Activated T-helper 17 cell treated with anti-CD3 and anti-CD28 coated beads, Interleukin-2, amount 50 U/mL, for 72 hours (primary cell): ENCODE measurements at regions not wholly inside any gene's neighbourhood (a gene's known extent, or its start where the extent isn't known, plus 50 kb on each side); places are given as distances from the start of the nearest gene placed in this dataset.
"Not testable (repeated sequence)": the region's sequence is repeated elsewhere in the genome, so short reads cannot be mapped to it uniquely, and the experiment has no call there.

ENCODE experiments used
- ATAC-seq: fragments of 150-1000 bp; cut with Tn5 transposase; replicated peaks from 2 replicates; pipeline ENCODE4 v1.10.0; 2021; ENCODE audit warnings: mild to moderate bottlenecking, moderate library complexity
- H3K27ac Mint-ChIP-seq: one replicate; pipeline ENCODE4 v1.8.0; 2022; ENCODE audit warnings: mixed read lengths
- H3K27me3 Mint-ChIP-seq: one replicate; pipeline ENCODE4 v1.8.0; 2022; ENCODE audit warnings: mixed read lengths
- H3K36me3 Mint-ChIP-seq: one replicate; pipeline ENCODE4 v1.8.0; 2022; ENCODE audit warnings: low read depth, mild to moderate bottlenecking, mixed read lengths
- H3K4me1 Mint-ChIP-seq: one replicate; pipeline ENCODE4 v1.8.0; 2022; ENCODE audit warnings: mixed read lengths
- H3K4me3 Mint-ChIP-seq: one replicate; pipeline ENCODE4 v1.8.0; 2022; ENCODE audit warnings: mild to moderate bottlenecking, mixed read lengths
- H3K9me3 Mint-ChIP-seq: one replicate; pipeline ENCODE4 v1.8.0; 2022; ENCODE audit warnings: mixed read lengths

- H3K27me3 Mint-ChIP-seq = no peaks in the 10 kb centered on the region
- H3K9me3 Mint-ChIP-seq = peaks cover 4% of the 10 kb centered on the region
- no peaks in the 10 kb centered on the region for H3K36me3 Mint-ChIP-seq
- ATAC-seq = no peak
- no peaks in the 10 kb centered on the region for H3K4me1 Mint-ChIP-seq
- no peak overlapping the region for H3K27ac Mint-ChIP-seq
- H3K4me3 Mint-ChIP-seq = no peak overlapping the region
Observed at GRCh38 chr4:27770895-27771294, 910.3 kb downstream of the STIM2 start.

GRCh38 chr4:27775156-27775555 lies 914.5 kb downstream of the STIM2 start:
- no peaks in the 10 kb centered on the region for H3K36me3 Mint-ChIP-seq
- H3K27me3 Mint-ChIP-seq = no peaks in the 10 kb centered on the region
- no peaks in the 10 kb centered on the region for H3K4me1 Mint-ChIP-seq
- no peaks in the 10 kb centered on the region for H3K9me3 Mint-ChIP-seq
- no peak overlapping the region for H3K4me3 Mint-ChIP-seq
- ATAC-seq = no peak
- H3K27ac Mint-ChIP-seq = no peak overlapping the region

- Mint-ChIP-seq H3K27ac (no peak overlapping the region), H3K36me3 (no peaks in the 10 kb centered on the region), H3K9me3 (peaks cover 4% of the 10 kb centered on the region), H3K27me3 (no peaks in the 10 kb centered on the region), H3K4me3 (no peak overlapping the region), H3K4me1 (no peaks in the 10 kb centered on the region)
- ATAC-seq = no peak
Observed at GRCh38 chr4:27779827-27780226, 919.2 kb downstream of the STIM2 start.

GRCh38 chr4:27787195-27787594 lies 926.6 kb downstream of the STIM2 start:
- Mint-ChIP-seq H3K27me3 (no peaks in the 10 kb centered on the region), H3K4me1 (no peaks in the 10 kb centered on the region), H3K4me3 (no peak overlapping the region), H3K36me3 (no peaks in the 10 kb centered on the region), H3K9me3 (peaks cover 9% of the 10 kb centered on the region), H3K27ac (no peak overlapping the region)
- no peak for ATAC-seq

- Mint-ChIP-seq H3K27ac (no peak overlapping the region), H3K4me3 (no peak overlapping the region), H3K27me3 (no peaks in the 10 kb centered on the region), H3K4me1 (no peaks in the 10 kb centered on the region), H3K36me3 (no peaks in the 10 kb centered on the region), H3K9me3 (peaks cover 9% of the 10 kb centered on the region)
- no peak for ATAC-seq
Observed at GRCh38 chr4:27789773-27790172, 929.1 kb downstream of the STIM2 start.

GRCh38 chr4:27790911-27791310 lies 930.3 kb downstream of the STIM2 start:
- Mint-ChIP-seq H3K27me3 (no peaks in the 10 kb centered on the region), H3K36me3 (no peaks in the 10 kb centered on the region), H3K4me3 (no peak overlapping the region), H3K4me1 (no peaks in the 10 kb centered on the region), H3K9me3 (peaks cover 9% of the 10 kb centered on the region), H3K27ac (no peak overlapping the region)
- no peak for ATAC-seq

GRCh38 chr4:27791640-27792039 lies 931.0 kb downstream of the STIM2 start:
- no peak overlapping the region for H3K4me3 Mint-ChIP-seq
- H3K36me3 Mint-ChIP-seq = no peaks in the 10 kb centered on the region
- peaks cover 9% of the 10 kb centered on the region for H3K9me3 Mint-ChIP-seq
- H3K27me3 Mint-ChIP-seq = no peaks in the 10 kb centered on the region
- no peak overlapping the region for H3K27ac Mint-ChIP-seq
- no peaks in the 10 kb centered on the region for H3K4me1 Mint-ChIP-seq
- ATAC-seq = no peak

- no peak overlapping the region for H3K27ac Mint-ChIP-seq
- no peaks in the 10 kb centered on the region for H3K27me3 Mint-ChIP-seq
- peaks cover 13% of the 10 kb centered on the region for H3K9me3 Mint-ChIP-seq
- no peaks in the 10 kb centered on the region for H3K4me1 Mint-ChIP-seq
- no peaks in the 10 kb centered on the region for H3K36me3 Mint-ChIP-seq
- no peak overlapping the region for H3K4me3 Mint-ChIP-seq
- ATAC-seq = no peak
Observed at GRCh38 chr4:27807207-27807606, 946.6 kb downstream of the STIM2 start.

- Mint-ChIP-seq H3K27me3 (no peaks in the 10 kb centered on the region), H3K27ac (no peak overlapping the region), H3K9me3 (peaks cover 17% of the 10 kb centered on the region), H3K4me3 (no peak overlapping the region), H3K36me3 (no peaks in the 10 kb centered on the region), H3K4me1 (no peaks in the 10 kb centered on the region)
- no peak for ATAC-seq
Observed at GRCh38 chr4:27811948-27812347, 951.3 kb downstream of the STIM2 start.

- H3K27ac Mint-ChIP-seq, H3K36me3 Mint-ChIP-seq, ATAC-seq, H3K4me1 Mint-ChIP-seq, H3K4me3 Mint-ChIP-seq, H3K27me3 Mint-ChIP-seq: not testable (repeated sequence)
- H3K9me3 Mint-ChIP-seq = peaks cover 17% of the 10 kb centered on the region
Observed at GRCh38 chr4:27813226-27813625, 952.6 kb downstream of the STIM2 start.

GRCh38 chr4:27813699-27814425 lies 953.2 kb downstream of the STIM2 start:
- not testable (repeated sequence) for H3K4me1 Mint-ChIP-seq, H3K27ac Mint-ChIP-seq, H3K4me3 Mint-ChIP-seq, H3K36me3 Mint-ChIP-seq, H3K27me3 Mint-ChIP-seq, ATAC-seq
- H3K9me3 Mint-ChIP-seq = peaks cover 16% of the 10 kb centered on the region

- no peaks in the 10 kb centered on the region for H3K36me3 Mint-ChIP-seq
- H3K27me3 Mint-ChIP-seq = no peaks in the 10 kb centered on the region
- H3K4me1 Mint-ChIP-seq = no peaks in the 10 kb centered on the region
- H3K27ac Mint-ChIP-seq = no peak overlapping the region
- no peak overlapping the region for H3K4me3 Mint-ChIP-seq
- ATAC-seq = no peak
- peaks cover 5% of the 10 kb centered on the region for H3K9me3 Mint-ChIP-seq
Observed at GRCh38 chr4:27819246-27819645, 958.6 kb downstream of the STIM2 start.

GRCh38 chr4:27828843-27829242 lies 968.2 kb downstream of the STIM2 start:
- Mint-ChIP-seq H3K4me1 (no peaks in the 10 kb centered on the region), H3K9me3 (peaks cover 13% of the 10 kb centered on the region), H3K27ac (no peak overlapping the region), H3K4me3 (no peak overlapping the region), H3K36me3 (no peaks in the 10 kb centered on the region), H3K27me3 (no peaks in the 10 kb centered on the region)
- no peak for ATAC-seq

- no peak for ATAC-seq
- Mint-ChIP-seq H3K27me3 (no peaks in the 10 kb centered on the region), H3K4me3 (no peak overlapping the region), H3K36me3 (no peaks in the 10 kb centered on the region), H3K27ac (no peak overlapping the region), H3K9me3 (peaks cover 10% of the 10 kb centered on the region), H3K4me1 (no peaks in the 10 kb centered on the region)
Observed at GRCh38 chr4:27830251-27830650, 969.6 kb downstream of the STIM2 start.

- no peaks in the 10 kb centered on the region for H3K4me1 Mint-ChIP-seq
- H3K9me3 Mint-ChIP-seq = peaks cover 1% of the 10 kb centered on the region
- H3K36me3 Mint-ChIP-seq = no peaks in the 10 kb centered on the region
- H3K4me3 Mint-ChIP-seq = no peak overlapping the region
- H3K27me3 Mint-ChIP-seq = no peaks in the 10 kb centered on the region
- ATAC-seq = no peak
- H3K27ac Mint-ChIP-seq = no peak overlapping the region
Observed at GRCh38 chr4:27835851-27836250, 975.2 kb downstream of the STIM2 start.

- Mint-ChIP-seq H3K4me1 (no peaks in the 10 kb centered on the region), H3K27me3 (no peaks in the 10 kb centered on the region), H3K9me3 (peaks cover 8% of the 10 kb centered on the region), H3K27ac (no peak overlapping the region), H3K4me3 (no peak overlapping the region), H3K36me3 (no peaks in the 10 kb centered on the region)
- ATAC-seq = no peak
Observed at GRCh38 chr4:27836523-27836922, 975.9 kb downstream of the STIM2 start.
